Osteocyte (in vitro differentiated cells): ENCODE measurements at regions not wholly inside any gene's neighbourhood (a gene's known extent, or its start where the extent isn't known, plus 50 kb on each side); places are given as distances from the start of the nearest gene placed in this dataset.

Experiments
- DNase-seq: peaks from one replicate; pipeline ENCODE4 v3.0.0; 2021; ENCODE audit warnings: mixed read lengths; ENCODE audit not compliant: unreplicated experiment; ENCODE audit errors: extremely low spot score
- H3K27ac Mint-ChIP-seq: one replicate; pipeline ENCODE4 v1.8.0; 2021; ENCODE audit warnings: mild to moderate bottlenecking, mixed read lengths; ENCODE audit not compliant: unreplicated experiment
- H3K27me3 Mint-ChIP-seq: one replicate; pipeline ENCODE4 v1.8.0; 2021; ENCODE audit warnings: mixed read lengths; ENCODE audit not compliant: unreplicated experiment
- H3K36me3 Mint-ChIP-seq: one replicate; pipeline ENCODE4 v1.8.0; 2021; ENCODE audit warnings: mixed read lengths; ENCODE audit not compliant: unreplicated experiment
- H3K4me1 Mint-ChIP-seq: one replicate; pipeline ENCODE4 v1.8.0; 2021; ENCODE audit warnings: mixed read lengths; ENCODE audit not compliant: unreplicated experiment
- H3K4me3 Mint-ChIP-seq: one replicate; pipeline ENCODE4 v1.8.0; 2021; ENCODE audit warnings: mild to moderate bottlenecking, moderate library complexity, mixed read lengths; ENCODE audit not compliant: unreplicated experiment
- H3K9me3 Mint-ChIP-seq: one replicate; pipeline ENCODE4 v1.8.0; 2021; ENCODE audit warnings: mixed read lengths; ENCODE audit not compliant: unreplicated experiment
- TF ChIP-seq, protein P1 (sequence below): fragments of 200-600 bp; sonication (generic); IDR thresholded peaks from 2 replicates; pipeline ENCODE4 v1.5.0; 2021; ENCODE audit warnings: antibody characterized with exemption, mild to moderate bottlenecking, moderate library complexity

DNA sequence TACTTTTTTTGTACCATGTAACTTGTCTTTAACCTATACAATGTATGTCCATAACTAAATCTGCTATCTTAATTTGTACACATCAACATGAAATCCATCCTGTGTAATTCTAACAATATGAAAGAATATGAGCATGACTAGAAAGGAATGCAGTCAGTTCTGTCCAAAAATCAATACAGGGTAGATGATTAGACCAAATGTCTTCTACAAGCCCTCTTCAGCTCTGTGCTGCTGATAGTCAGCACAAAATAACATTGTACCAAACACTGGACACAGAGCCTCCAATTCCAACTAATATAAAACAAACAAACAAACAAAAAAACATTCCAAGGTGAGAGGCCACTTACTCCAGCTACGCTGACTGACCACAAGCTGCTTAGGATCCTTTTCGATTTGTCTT is 301.4 kb upstream of the IRAK1BP1 start:
- no peak overlapping the region for H3K4me3 Mint-ChIP-seq
- H3K4me1 Mint-ChIP-seq, result peaks cover 8% of the 10 kb centered on the region
- H3K27ac Mint-ChIP-seq, result no peak overlapping the region
- no peak for DNase-seq
- H3K36me3 Mint-ChIP-seq, result no peaks in the 10 kb centered on the region
- H3K9me3 Mint-ChIP-seq, result peaks cover 13% of the 10 kb centered on the region
- TF ChIP-seq, protein P1, sequence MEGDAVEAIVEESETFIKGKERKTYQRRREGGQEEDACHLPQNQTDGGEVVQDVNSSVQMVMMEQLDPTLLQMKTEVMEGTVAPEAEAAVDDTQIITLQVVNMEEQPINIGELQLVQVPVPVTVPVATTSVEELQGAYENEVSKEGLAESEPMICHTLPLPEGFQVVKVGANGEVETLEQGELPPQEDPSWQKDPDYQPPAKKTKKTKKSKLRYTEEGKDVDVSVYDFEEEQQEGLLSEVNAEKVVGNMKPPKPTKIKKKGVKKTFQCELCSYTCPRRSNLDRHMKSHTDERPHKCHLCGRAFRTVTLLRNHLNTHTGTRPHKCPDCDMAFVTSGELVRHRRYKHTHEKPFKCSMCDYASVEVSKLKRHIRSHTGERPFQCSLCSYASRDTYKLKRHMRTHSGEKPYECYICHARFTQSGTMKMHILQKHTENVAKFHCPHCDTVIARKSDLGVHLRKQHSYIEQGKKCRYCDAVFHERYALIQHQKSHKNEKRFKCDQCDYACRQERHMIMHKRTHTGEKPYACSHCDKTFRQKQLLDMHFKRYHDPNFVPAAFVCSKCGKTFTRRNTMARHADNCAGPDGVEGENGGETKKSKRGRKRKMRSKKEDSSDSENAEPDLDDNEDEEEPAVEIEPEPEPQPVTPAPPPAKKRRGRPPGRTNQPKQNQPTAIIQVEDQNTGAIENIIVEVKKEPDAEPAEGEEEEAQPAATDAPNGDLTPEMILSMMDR, result no peak
- H3K27me3 Mint-ChIP-seq, result no peaks in the 10 kb centered on the region

DNA sequence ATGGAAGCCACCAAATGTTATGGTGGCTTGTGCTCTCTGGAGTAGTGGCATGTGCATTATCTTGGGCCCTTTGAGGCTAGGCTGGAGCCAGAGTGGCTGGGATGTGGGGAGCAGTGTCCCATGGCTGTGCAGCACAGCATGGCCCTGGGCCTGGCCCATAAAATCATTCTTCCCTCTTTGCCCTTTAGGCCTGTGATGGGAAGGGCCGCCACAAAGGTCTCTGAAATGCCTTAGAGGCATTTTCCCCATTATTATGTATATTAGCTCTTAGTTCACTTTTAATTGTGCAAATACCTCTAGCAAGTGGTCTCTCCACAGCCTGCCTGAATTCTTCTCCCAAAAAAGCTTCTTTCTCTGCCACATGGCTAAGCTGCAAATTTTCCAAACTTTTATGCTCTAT is 297.3 kb upstream of the IRAK1BP1 start:
- H3K4me3 Mint-ChIP-seq, result no peak overlapping the region
- no peak for DNase-seq
- TF ChIP-seq, protein P1, result no peak
- H3K4me1 Mint-ChIP-seq, result no peaks in the 10 kb centered on the region
- no peaks in the 10 kb centered on the region for H3K36me3 Mint-ChIP-seq
- no peak overlapping the region for H3K27ac Mint-ChIP-seq
- H3K9me3 Mint-ChIP-seq, result peaks cover 13% of the 10 kb centered on the region
- no peaks in the 10 kb centered on the region for H3K27me3 Mint-ChIP-seq

DNA sequence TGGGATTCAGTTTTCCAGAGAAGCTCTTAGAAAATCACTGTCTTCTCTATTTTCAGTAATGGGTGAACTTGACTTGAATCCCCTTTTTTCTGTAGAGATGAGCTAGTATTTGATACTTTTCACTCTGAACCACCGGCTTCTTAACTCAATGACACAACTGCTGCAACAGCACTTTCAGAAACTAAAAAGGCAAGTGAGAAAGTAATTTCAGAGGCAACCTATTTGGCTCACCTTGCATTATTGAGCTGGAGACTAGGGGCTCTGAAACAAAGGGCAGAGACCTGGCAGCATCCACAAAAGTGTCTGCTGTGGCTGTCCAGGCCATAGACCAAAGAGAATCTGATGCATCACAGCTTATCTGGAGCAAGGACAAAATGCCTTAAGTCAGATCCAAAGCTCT is 289.8 kb upstream of the IRAK1BP1 start:
- DNase-seq, result no peak
- Mint-ChIP-seq H3K4me3 (no peak overlapping the region), H3K27ac (no peak overlapping the region), H3K4me1 (peaks cover 10% of the 10 kb centered on the region), H3K27me3 (no peaks in the 10 kb centered on the region), H3K36me3 (no peaks in the 10 kb centered on the region), H3K9me3 (no peaks in the 10 kb centered on the region)
- TF ChIP-seq, protein P1, result no peak

DNA sequence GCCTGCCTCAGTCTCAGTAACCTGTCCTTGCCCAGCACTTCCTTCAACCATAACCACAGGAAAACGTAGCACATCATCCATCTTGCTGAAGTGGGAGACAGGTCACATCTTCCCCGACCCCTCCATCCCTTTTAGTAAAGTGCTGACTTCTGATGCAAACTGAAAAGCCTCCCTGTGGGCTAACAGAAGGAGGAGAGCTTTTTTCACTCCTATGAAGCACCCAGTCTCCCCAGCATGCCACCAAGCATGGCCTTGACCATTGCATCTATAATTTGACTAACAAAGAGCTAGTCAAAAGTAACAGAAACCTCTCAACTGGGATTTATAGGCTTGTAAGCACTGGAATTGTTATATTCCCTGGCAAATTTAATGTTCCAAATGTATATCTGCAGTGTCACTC is 288.9 kb upstream of the IRAK1BP1 start:
- no peaks in the 10 kb centered on the region for H3K9me3 Mint-ChIP-seq
- H3K36me3 Mint-ChIP-seq, result no peaks in the 10 kb centered on the region
- no peak for DNase-seq
- peaks cover 10% of the 10 kb centered on the region for H3K4me1 Mint-ChIP-seq
- TF ChIP-seq, protein P1, result no peak
- H3K27ac Mint-ChIP-seq, result no peak overlapping the region
- H3K27me3 Mint-ChIP-seq, result no peaks in the 10 kb centered on the region
- H3K4me3 Mint-ChIP-seq, result no peak overlapping the region

DNA sequence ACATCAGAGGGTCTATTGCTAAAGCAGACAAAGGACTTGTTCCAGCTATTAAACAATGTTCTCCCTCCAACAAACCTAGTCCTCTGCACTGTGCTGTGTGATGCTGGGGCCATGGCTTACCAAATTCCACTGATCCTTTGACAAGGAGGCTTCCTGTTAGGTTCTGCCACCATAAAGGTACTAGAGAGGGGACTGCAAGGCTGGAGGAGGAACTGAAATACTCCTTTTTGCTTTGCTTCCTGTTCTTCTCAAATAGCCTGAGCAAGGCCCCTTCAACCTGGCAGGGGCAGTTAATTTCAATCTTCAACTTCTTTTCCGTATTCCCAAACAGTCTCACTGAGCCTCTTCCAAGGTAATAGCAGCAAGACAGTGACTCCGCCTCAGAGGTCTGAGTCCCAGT is 286.4 kb upstream of the IRAK1BP1 start:
- Mint-ChIP-seq H3K27me3 (no peaks in the 10 kb centered on the region), H3K36me3 (no peaks in the 10 kb centered on the region), H3K4me1 (peaks cover 10% of the 10 kb centered on the region)

More for the DNA sequence above, 286.4 kb upstream of the IRAK1BP1 start:
- H3K9me3 Mint-ChIP-seq, result no peaks in the 10 kb centered on the region
- TF ChIP-seq, protein P1, result no peak
- DNase-seq, result no peak
- no peak overlapping the region for H3K27ac Mint-ChIP-seq
- H3K4me3 Mint-ChIP-seq, result no peak overlapping the region
